Skeletal muscle satellite cell (primary cell): ENCODE measurements at regions not wholly inside any gene's neighbourhood (a gene's known extent, or its start where the extent isn't known, plus 50 kb on each side); places are given as distances from the start of the nearest gene placed in this dataset.

Experiments used
- H3K27me3 ChIP-seq: 2 replicates; pipeline ENCODE4 v1.7.0; 2013; ENCODE audit warnings: low read length; ENCODE audit not compliant: control insufficient read depth, insufficient read depth
- H3K36me3 ChIP-seq: 2 replicates; pipeline ENCODE4 v1.7.0; 2013; ENCODE audit warnings: mild to moderate bottlenecking, control low read depth, low read length; ENCODE audit not compliant: insufficient read depth
- H3K4me1 ChIP-seq: 2 replicates; pipeline ENCODE4 v1.7.0; 2013; ENCODE audit warnings: low read length; ENCODE audit not compliant: control insufficient read depth, insufficient read depth
- H3K4me2 ChIP-seq: 2 replicates; pipeline ENCODE4 v1.7.0; 2013; ENCODE audit warnings: mild to moderate bottlenecking, low read length
- H3K4me3 ChIP-seq: 2 replicates; pipeline ENCODE4 v1.7.0; 2013; ENCODE audit warnings: low read length
- H3K9ac ChIP-seq: 2 replicates; pipeline ENCODE4 v1.7.0; 2013; ENCODE audit warnings: mild to moderate bottlenecking, low read depth, low read length, moderate library complexity
- H3K9me3 ChIP-seq: replicated peaks from 2 replicates; pipeline ENCODE4 v1.7.0; 2013; ENCODE audit warnings: mild to moderate bottlenecking, control low read depth, low read length

- Histone ChIP-seq H3K4me2 (no peak overlapping the region), H3K9me3 (no peaks in the 10 kb centered on the region), H3K4me3 (no peak overlapping the region), H3K27me3 (no peaks in the 10 kb centered on the region), H3K36me3 (no peaks in the 10 kb centered on the region), H3K4me1 (no peaks in the 10 kb centered on the region), H3K9ac (no peak overlapping the region)
Observed at GRCh38 chr2:165033402-165033801, 78.1 kb upstream of the SLC38A11 start.

DNA sequence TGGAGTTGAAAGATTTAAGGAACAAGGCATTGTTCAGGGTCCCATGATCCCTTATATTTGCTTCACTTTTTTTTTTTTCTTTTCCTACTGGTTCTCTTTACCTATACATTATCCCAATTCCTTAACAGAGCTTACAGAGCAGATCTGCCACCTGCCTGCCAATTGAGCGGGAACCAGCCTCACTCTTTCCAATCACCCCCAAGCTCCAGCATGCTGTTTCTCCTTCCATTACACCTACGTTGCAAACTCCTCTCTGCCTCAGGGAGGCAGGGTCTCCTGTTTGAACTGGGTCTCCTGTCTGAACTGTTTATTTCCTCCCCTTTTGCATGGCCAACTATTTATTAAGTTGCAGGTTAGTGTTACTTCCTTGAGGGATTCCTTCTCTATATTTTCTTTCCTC lies 77.2 kb upstream of the SLC38A11 start:
- Histone ChIP-seq H3K9ac (no peak overlapping the region), H3K9me3 (no peaks in the 10 kb centered on the region), H3K27me3 (no peaks in the 10 kb centered on the region), H3K4me2 (no peak overlapping the region), H3K4me1 (no peaks in the 10 kb centered on the region), H3K36me3 (no peaks in the 10 kb centered on the region), H3K4me3 (no peak overlapping the region)

DNA sequence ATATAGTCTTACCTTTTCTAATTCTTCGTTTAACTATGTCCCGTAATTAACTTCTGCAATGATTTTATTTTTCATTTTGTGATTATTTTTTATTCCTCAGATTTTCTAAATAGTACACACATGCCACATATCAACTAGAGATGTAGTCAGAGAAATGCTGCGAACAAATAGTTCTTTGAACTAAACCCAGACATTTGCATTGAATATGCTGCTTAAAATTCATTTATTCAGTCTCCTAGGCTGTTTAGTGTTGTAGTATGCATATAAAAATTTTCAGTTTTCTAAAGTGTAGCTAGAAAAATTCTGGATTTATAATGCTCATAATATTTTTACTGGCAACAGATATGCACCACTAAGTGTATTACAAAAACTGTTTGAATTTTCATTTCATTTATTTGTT lies 68.9 kb upstream of the SLC38A11 start:
- H3K9ac ChIP-seq: no peak overlapping the region
- H3K4me3 ChIP-seq: no peak overlapping the region
- no peaks in the 10 kb centered on the region for H3K4me1 ChIP-seq
- H3K9me3 ChIP-seq: no peaks in the 10 kb centered on the region
- H3K36me3 ChIP-seq: no peaks in the 10 kb centered on the region
- no peak overlapping the region for H3K4me2 ChIP-seq
- H3K27me3 ChIP-seq: no peaks in the 10 kb centered on the region

GRCh38 chr2:165022781-165023180 lies 67.5 kb upstream of the SLC38A11 start:
- no peaks in the 10 kb centered on the region for H3K27me3 ChIP-seq

DNA sequence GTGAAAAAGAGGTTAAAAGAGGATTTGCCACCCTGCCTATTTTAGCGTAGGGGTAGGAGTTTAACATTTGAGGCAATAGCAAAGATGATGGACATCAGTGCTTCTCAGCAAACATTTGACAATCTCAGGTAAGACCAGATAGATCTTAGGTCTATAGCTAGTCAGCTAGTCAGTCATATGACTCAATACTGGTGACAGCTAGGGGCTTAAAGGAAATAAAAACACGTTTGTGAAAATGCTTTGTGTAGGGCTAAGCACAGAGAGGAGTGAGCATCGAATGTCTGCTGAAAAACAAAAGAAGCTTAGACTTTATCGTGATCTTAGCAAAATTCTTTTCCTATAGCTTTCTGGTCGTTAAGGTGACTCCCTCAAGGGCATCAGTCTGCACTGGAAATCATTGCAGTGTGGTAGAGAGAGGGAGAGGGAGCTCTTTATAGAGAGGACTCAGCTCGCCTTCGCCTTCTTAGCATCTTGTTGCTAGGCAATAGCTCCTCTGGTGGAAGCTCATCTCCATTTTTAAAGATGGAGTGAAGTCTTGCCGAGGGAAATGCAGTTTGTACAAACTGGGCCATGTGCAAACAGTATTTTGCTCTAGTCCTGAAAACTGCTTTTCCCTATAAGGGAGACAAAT lies 62.8 kb upstream of the SLC38A11 start:
- Histone ChIP-seq H3K4me1 (no peaks in the 10 kb centered on the region), H3K4me3 (no peak overlapping the region), H3K27me3 (no peaks in the 10 kb centered on the region), H3K9ac (no peak overlapping the region), H3K36me3 (no peaks in the 10 kb centered on the region), H3K9me3 (no peaks in the 10 kb centered on the region), H3K4me2 (peak overlapping the region; percentile 52)

More at GRCh38 chr2:165022781-165023180, 67.5 kb upstream of the SLC38A11 start:
- no peaks in the 10 kb centered on the region for H3K9me3 ChIP-seq
- H3K4me1 ChIP-seq: no peaks in the 10 kb centered on the region
- H3K9ac ChIP-seq: no peak overlapping the region
- no peak overlapping the region for H3K4me2 ChIP-seq
- no peaks in the 10 kb centered on the region for H3K36me3 ChIP-seq
- H3K4me3 ChIP-seq: no peak overlapping the region

DNA sequence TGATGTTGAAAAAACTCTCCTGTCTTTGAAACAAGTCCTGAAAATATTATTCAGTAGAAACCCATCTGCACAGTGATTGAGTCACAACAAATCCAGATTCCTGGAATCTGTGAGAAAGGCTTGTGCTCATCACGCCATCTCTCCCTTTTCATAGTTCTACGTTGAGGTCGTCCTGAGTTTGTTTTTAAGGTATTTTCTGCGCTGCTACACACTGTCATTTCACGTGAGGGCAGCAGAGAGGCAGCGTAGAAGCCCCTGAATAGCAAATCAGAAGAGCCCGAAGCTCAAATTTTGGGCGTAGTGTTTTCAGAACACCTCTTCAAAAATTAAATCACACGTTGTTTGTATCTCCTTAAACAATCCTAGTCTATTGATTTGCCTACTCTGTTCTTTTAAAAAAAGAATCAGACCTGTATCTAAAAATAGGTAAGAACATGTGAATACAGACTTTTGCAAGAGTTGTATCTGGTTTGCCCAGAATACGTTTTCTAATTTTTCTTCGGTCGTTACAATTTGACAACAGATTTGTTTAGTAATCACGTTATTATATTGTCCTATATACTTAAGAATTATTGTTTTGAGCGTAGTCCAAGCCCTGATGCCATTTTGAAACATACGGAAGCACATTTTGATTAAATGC lies 61.6 kb upstream of the SLC38A11 start:
- H3K36me3 ChIP-seq: no peaks in the 10 kb centered on the region
- H3K4me2 ChIP-seq: peak overlapping the region; percentile 33
- H3K27me3 ChIP-seq: no peaks in the 10 kb centered on the region
- H3K9ac ChIP-seq: no peak overlapping the region
- no peaks in the 10 kb centered on the region for H3K9me3 ChIP-seq
- no peak overlapping the region for H3K4me3 ChIP-seq
- H3K4me1 ChIP-seq: no peaks in the 10 kb centered on the region

DNA sequence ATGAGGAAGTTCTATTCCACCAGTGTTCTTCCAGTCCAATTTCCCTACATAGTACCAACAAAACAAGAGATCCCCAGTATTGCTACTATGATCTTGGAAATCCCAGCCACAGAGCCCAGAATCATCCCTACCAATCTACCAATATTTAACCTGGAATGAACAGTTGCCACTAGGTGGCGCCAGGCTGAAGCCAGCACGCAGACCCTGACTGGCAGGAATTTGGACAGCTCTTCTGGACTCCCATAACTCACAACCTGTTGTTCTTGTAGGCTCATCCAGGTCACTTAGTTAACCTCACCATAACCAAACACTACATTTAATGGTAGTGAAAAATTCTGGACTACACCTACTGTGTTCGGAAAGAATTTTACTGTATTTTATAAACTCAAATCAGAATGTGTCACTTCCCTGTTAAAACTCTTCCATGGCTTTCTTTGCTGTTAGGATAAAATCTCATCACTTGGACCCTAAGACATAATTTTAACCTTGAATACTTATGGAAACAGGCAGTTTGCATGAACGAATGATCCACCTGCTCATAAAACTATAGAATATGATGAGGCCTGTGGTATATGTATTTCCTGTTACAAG lies 59.8 kb upstream of the SLC38A11 start:
- Histone ChIP-seq H3K9ac (no peak overlapping the region), H3K4me1 (no peaks in the 10 kb centered on the region), H3K4me2 (no peak overlapping the region), H3K36me3 (no peaks in the 10 kb centered on the region), H3K4me3 (no peak overlapping the region), H3K27me3 (no peaks in the 10 kb centered on the region), H3K9me3 (no peaks in the 10 kb centered on the region)

DNA sequence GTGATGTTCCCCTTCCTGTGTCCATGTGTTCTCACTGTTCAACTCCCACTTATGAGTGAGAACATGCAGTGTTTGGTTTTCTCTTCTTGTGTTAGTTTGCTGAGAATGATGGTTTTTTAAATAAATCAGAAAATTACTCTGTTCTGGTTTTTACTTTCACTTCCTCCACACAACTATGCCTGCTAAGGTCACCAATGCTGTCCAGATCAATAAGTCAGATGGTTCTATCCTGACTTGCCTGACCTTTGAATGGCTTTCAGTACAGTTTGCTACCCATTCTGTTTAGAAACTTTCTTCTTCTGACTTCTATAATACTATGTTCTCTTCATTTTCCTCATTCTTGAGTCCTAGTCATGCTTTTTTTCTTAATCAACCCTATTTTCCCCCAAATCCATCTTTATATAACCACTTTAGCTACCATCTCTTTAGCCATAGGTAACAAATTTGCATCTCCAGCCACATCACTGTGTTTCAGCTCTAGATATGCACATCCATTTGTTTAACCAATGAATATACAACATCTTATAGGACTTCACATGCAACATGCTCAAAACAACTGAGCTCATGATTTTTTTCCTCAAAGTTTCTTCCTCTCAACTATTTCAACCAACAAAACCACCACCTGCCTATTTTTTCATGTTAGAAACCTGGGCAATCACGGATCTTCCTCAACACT lies 58.8 kb upstream of the SLC38A11 start:
- H3K9ac ChIP-seq: no peak overlapping the region
- no peak overlapping the region for H3K4me2 ChIP-seq
- no peaks in the 10 kb centered on the region for H3K27me3 ChIP-seq
- no peaks in the 10 kb centered on the region for H3K36me3 ChIP-seq
- H3K4me3 ChIP-seq: no peak overlapping the region
- no peaks in the 10 kb centered on the region for H3K4me1 ChIP-seq
- H3K9me3 ChIP-seq: no peaks in the 10 kb centered on the region

DNA sequence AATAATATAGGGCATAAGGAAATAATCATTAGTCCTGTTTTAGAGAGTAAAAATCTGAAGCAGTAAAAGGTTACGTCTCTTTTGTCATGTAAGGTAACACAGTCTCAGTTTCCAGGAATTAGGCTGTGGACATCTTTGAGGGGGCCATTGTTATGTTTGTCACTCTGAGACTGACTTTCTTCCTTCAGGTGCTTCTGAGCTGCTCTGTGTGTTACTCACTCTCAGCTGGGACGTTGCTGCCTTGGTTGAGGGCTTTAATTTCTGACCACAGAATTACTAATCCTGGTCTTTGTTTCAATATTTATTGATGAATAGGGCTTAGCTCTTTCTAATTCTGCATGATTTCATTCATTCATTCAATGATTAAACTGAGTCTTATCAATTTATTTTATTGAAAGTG lies 55.9 kb upstream of the SLC38A11 start:
- no peaks in the 10 kb centered on the region for H3K9me3 ChIP-seq
- H3K27me3 ChIP-seq: no peaks in the 10 kb centered on the region
- H3K4me2 ChIP-seq: no peak overlapping the region
- H3K36me3 ChIP-seq: no peaks in the 10 kb centered on the region
- H3K4me1 ChIP-seq: peaks cover 3% of the 10 kb centered on the region
- no peak overlapping the region for H3K4me3 ChIP-seq
- no peak overlapping the region for H3K9ac ChIP-seq

DNA sequence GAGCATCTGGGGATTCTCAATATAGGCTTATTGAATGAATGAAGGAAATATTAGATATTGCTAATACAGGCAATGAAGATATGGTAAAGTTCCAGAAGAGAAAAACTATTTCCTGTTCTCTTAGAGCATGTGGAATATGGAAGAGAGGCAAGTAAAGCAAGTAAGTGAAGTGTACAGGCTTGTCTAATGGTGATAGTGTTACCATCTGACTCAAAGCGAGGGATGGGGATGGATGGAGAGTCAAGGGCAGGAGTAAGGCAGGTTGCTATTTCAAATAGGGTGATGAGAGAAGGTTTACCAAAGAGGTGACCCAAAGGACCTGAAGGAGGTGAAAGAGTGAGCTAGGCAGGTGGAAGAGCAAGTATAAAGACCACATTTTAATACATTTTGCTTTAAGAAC lies 55.2 kb upstream of the SLC38A11 start:
- Histone ChIP-seq H3K4me1 (peaks cover 3% of the 10 kb centered on the region), H3K27me3 (no peaks in the 10 kb centered on the region)

DNA sequence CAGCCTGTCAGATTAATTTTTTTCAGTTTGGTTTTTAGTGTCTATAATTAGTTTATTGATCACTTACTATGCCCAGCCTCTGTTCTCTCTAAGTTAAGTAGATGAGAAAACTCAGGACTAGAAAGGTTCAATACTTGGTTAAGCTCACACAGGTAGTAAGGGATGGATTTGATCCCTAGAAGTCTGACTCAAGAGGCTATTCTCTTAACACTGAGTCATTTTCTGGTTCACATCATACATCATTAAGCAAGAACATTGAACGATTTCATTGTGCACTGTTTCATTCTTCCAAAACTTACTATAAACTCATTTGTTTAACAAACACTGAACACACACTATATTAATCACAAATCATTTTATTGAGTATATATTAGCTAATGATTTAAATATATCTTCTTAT lies 54.1 kb upstream of the SLC38A11 start:
- H3K9ac ChIP-seq: no peak overlapping the region
- peaks cover 3% of the 10 kb centered on the region for H3K4me1 ChIP-seq
- H3K9me3 ChIP-seq: no peaks in the 10 kb centered on the region
- no peaks in the 10 kb centered on the region for H3K27me3 ChIP-seq
- H3K36me3 ChIP-seq: no peaks in the 10 kb centered on the region
- no peak overlapping the region for H3K4me3 ChIP-seq
- H3K4me2 ChIP-seq: no peak overlapping the region

More for the DNA sequence above, 55.2 kb upstream of the SLC38A11 start:
- H3K4me3 ChIP-seq: no peak overlapping the region
- no peaks in the 10 kb centered on the region for H3K9me3 ChIP-seq
- H3K9ac ChIP-seq: no peak overlapping the region
- H3K4me2 ChIP-seq: no peak overlapping the region
- H3K36me3 ChIP-seq: no peaks in the 10 kb centered on the region
